MCF 10A (cell line): ENCODE measurements at regions not wholly inside any gene's neighbourhood (a gene's known extent, or its start where the extent isn't known, plus 50 kb on each side); places are given as distances from the start of the nearest gene placed in this dataset.

ENCODE experiments used
- BruUV-seq: library from RNA; stranded (reverse); fragments of 400-500 nt; replicated peaks from 2 replicates; lab custom pipeline; 2021; lab: Mats Ljungman, UMichigan
- CTCF ChIA-PET: fragments of 300-600 bp; sonication (Branson Sonifier 250); formaldehyde crosslinking; extraction: SDS; loops from one replicate; lab custom pipeline; 2021; ENCODE audit warnings: antibody characterized with exemption, inconsistent platforms; lab: Yijun Ruan, JAX
- POLR2A ChIA-PET: fragments of 300-600, 350-650 bp; sonication (Branson Sonifier 250); formaldehyde crosslinking; extraction: SDS; loops from one replicate; lab custom pipeline; 2020; ENCODE audit warnings: antibody characterized with exemption, inconsistent platforms; lab: Yijun Ruan, JAX
- DNase-seq: peaks from one replicate; pipeline ENCODE4 v3.0.0-alpha.2; 2018; ENCODE audit not compliant: unreplicated experiment
- H3K27ac Mint-ChIP-seq: one replicate; pipeline ENCODE4 v1.8.0; 2022; ENCODE audit warnings: mild to moderate bottlenecking, low read depth, mixed read lengths; ENCODE audit not compliant: unreplicated experiment
- H3K27me3 Mint-ChIP-seq: one replicate; pipeline ENCODE4 v1.8.0; 2022; ENCODE audit warnings: mixed read lengths; ENCODE audit not compliant: insufficient read depth, unreplicated experiment
- H3K36me3 Mint-ChIP-seq: one replicate; pipeline ENCODE4 v1.8.0; 2022; ENCODE audit warnings: mild to moderate bottlenecking, moderate library complexity, mixed read lengths; ENCODE audit not compliant: insufficient read depth, unreplicated experiment
- H3K4me1 Mint-ChIP-seq: one replicate; pipeline ENCODE4 v1.8.0; 2022; ENCODE audit warnings: mixed read lengths; ENCODE audit not compliant: insufficient read depth, unreplicated experiment
- H3K4me3 Mint-ChIP-seq: one replicate; pipeline ENCODE4 v1.8.0; 2022; ENCODE audit warnings: mild to moderate bottlenecking, moderate library complexity, mixed read lengths; ENCODE audit not compliant: unreplicated experiment
- H3K9me3 Mint-ChIP-seq: one replicate; pipeline ENCODE4 v1.8.0; 2022; ENCODE audit warnings: mixed read lengths; ENCODE audit not compliant: unreplicated experiment
- intact Hi-C: fragments of 100-400 bp; cut with micrococcal nuclease; formaldehyde crosslinking; loops from 2 replicates; pipeline ENCODE4 v1.14.1; 2022
- TF ChIP-seq, protein P1 (sequence below): fragments of 200-600 bp; IDR thresholded peaks from one replicate; pipeline ENCODE4 v1.8.0; 2022; ENCODE audit warnings: antibody characterized with exemption, mild to moderate bottlenecking; ENCODE audit not compliant: unreplicated experiment

GRCh38 chr3:26515351-26515750 lies 107.2 kb upstream of the LRRC3B start:
- H3K27ac Mint-ChIP-seq = no peak overlapping the region
- ChIA-PET CTCF (no interaction called here), POLR2A (no interaction called here)
- peaks cover 10% of the 10 kb centered on the region for H3K9me3 Mint-ChIP-seq
- H3K36me3 Mint-ChIP-seq = no peaks in the 10 kb centered on the region
- TF ChIP-seq, protein P1, sequence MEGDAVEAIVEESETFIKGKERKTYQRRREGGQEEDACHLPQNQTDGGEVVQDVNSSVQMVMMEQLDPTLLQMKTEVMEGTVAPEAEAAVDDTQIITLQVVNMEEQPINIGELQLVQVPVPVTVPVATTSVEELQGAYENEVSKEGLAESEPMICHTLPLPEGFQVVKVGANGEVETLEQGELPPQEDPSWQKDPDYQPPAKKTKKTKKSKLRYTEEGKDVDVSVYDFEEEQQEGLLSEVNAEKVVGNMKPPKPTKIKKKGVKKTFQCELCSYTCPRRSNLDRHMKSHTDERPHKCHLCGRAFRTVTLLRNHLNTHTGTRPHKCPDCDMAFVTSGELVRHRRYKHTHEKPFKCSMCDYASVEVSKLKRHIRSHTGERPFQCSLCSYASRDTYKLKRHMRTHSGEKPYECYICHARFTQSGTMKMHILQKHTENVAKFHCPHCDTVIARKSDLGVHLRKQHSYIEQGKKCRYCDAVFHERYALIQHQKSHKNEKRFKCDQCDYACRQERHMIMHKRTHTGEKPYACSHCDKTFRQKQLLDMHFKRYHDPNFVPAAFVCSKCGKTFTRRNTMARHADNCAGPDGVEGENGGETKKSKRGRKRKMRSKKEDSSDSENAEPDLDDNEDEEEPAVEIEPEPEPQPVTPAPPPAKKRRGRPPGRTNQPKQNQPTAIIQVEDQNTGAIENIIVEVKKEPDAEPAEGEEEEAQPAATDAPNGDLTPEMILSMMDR = no peak
- intact Hi-C loops = no loop called here
- no TSS peak for BruUV-seq
- H3K27me3 Mint-ChIP-seq = no peaks in the 10 kb centered on the region
- DNase-seq = no peak
- H3K4me1 Mint-ChIP-seq = no peaks in the 10 kb centered on the region
- no peak overlapping the region for H3K4me3 Mint-ChIP-seq

- intact Hi-C loops = no loop called here
- no peak overlapping the region for H3K27ac Mint-ChIP-seq
- DNase-seq = no peak
- H3K36me3 Mint-ChIP-seq = no peaks in the 10 kb centered on the region
- BruUV-seq = no TSS peak
- ChIA-PET POLR2A (no interaction called here), CTCF (no interaction called here)
- TF ChIP-seq, protein P1 = no peak
- H3K4me1 Mint-ChIP-seq = no peaks in the 10 kb centered on the region
- no peaks in the 10 kb centered on the region for H3K27me3 Mint-ChIP-seq
- H3K9me3 Mint-ChIP-seq = peaks cover 31% of the 10 kb centered on the region
- no peak overlapping the region for H3K4me3 Mint-ChIP-seq
Observed at GRCh38 chr3:26521261-26521660, 101.3 kb upstream of the LRRC3B start.

- DNase-seq = no peak
- Mint-ChIP-seq H3K9me3 (peaks cover 25% of the 10 kb centered on the region), H3K36me3 (no peaks in the 10 kb centered on the region), H3K27ac (no peak overlapping the region), H3K4me3 (no peak overlapping the region), H3K27me3 (no peaks in the 10 kb centered on the region), H3K4me1 (no peaks in the 10 kb centered on the region)
- ChIA-PET CTCF (no interaction called here), POLR2A (no interaction called here)
- TF ChIP-seq, protein P1 = no peak
- intact Hi-C loops = no loop called here
- BruUV-seq = no TSS peak
Observed at GRCh38 chr3:26522919-26523318, 99.7 kb upstream of the LRRC3B start.

DNA sequence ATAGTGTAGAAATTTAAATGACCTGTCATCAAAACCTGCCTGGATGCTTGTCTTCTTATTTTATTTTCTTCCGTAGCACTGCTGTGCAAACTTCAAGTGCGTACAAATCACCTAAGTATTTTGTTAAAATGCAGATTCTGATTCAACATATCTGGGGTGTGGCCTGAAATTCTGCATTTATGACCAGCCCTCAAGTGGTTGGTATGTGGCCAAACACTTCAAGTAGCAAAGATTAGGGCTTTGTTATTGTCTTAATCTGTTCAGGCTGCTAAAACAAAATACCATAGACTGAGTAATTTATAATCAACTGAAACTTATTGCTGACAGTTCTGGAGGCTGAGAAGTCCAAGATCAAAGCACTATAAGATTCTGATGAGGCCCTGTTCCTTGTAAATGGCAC lies 97.6 kb upstream of the LRRC3B start:
- TF ChIP-seq, protein P1 = no peak
- Mint-ChIP-seq H3K9me3 (peaks cover 33% of the 10 kb centered on the region), H3K4me3 (no peak overlapping the region), H3K27ac (no peak overlapping the region), H3K27me3 (no peaks in the 10 kb centered on the region), H3K36me3 (no peaks in the 10 kb centered on the region), H3K4me1 (no peaks in the 10 kb centered on the region)
- BruUV-seq = no TSS peak
- DNase-seq = no peak
- POLR2A ChIA-PET = no interaction called here
- CTCF ChIA-PET = no interaction called here
- intact Hi-C loops = no loop called here
